Suprapubic skin (tissue), 4 donors: ENCODE measurements at regions not wholly inside any gene's neighbourhood (a gene's known extent, or its start where the extent isn't known, plus 50 kb on each side); places are given as distances from the start of the nearest gene placed in this dataset.
"Not testable (repeated sequence)": the region's sequence is repeated elsewhere in the genome, so short reads cannot be mapped to it uniquely, and the experiment has no call there.

ENCODE experiments used
- EP300 ChIP-seq: sonication (generic); formaldehyde crosslinking; IDR thresholded peaks from one replicate; pipeline ENCODE4 v1.6.1; 2017; ENCODE audit warnings: antibody characterized with exemption
- POLR2A ChIP-seq, 2 donors: fragments of 450-650 bp; IDR thresholded peaks; one replicate each; pipeline ENCODE4 v1.6.1; 2017; ENCODE audit warnings: antibody characterized with exemption in 2 of 2, mild to moderate bottlenecking in 2 of 2, moderate library complexity in 2 of 2
- POLR2AphosphoS5 ChIP-seq, 3 donors: sonication (generic); formaldehyde crosslinking; IDR thresholded peaks; one replicate each; pipeline ENCODE4 v1.6.1; 2017; ENCODE audit warnings: antibody characterized with exemption in 3 of 3
- TF ChIP-seq, protein P1 (sequence below), 2 donors: fragments of 200-600 bp in 1 of 2; fragments of 450-650 bp in 1 of 2; sonication (generic) in 1 of 2; IDR thresholded peaks; one replicate each; pipeline ENCODE4 v1.5.1; 2016 to 2019; ENCODE audit warnings: antibody characterized with exemption in 2 of 2, mild to moderate bottlenecking in 1 of 2, moderate library complexity in 1 of 2

DNA sequence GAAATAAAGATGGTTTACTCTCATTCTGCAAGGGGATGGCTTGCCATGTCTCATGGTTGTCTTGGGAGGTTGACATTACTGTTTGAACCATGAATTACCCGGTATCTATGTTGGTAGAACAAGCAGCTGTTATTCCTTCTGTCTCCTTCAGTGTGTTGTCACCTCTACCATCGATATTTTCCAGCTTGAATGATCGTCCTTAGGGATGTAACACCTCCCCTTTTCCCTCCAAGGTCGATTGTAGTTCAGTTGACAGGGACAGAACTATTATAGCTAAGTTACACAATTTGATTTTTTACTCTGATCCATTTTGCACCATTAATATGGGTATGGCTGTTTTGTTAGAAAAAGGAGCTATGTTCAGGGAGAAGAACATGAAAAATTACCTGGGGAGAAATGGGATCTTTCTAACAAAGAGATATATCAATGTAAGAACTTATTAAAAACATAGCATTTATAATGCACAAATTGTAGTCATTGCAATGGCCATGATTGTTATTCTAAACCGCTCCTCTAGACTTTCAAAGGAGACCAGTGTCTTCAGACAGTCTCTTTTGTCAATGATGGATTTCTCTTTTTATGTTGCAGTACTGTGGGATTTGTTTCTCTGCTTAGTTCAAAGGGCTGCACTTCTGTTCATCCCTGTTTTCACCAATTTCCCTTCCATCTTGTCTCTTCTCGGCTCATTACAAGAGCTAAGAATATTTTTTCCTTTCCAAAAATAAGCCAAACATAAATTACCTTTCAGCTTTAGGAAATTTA is 681.6 kb downstream of the PRIM2 start:
- TF ChIP-seq, protein P1, sequence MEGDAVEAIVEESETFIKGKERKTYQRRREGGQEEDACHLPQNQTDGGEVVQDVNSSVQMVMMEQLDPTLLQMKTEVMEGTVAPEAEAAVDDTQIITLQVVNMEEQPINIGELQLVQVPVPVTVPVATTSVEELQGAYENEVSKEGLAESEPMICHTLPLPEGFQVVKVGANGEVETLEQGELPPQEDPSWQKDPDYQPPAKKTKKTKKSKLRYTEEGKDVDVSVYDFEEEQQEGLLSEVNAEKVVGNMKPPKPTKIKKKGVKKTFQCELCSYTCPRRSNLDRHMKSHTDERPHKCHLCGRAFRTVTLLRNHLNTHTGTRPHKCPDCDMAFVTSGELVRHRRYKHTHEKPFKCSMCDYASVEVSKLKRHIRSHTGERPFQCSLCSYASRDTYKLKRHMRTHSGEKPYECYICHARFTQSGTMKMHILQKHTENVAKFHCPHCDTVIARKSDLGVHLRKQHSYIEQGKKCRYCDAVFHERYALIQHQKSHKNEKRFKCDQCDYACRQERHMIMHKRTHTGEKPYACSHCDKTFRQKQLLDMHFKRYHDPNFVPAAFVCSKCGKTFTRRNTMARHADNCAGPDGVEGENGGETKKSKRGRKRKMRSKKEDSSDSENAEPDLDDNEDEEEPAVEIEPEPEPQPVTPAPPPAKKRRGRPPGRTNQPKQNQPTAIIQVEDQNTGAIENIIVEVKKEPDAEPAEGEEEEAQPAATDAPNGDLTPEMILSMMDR (IDR thresholded peaks at IDR 0.05): not testable (repeated sequence)
- TF ChIP-seq POLR2A (IDR thresholded peaks at IDR 0.05); POLR2AphosphoS5 (IDR thresholded peaks at IDR 0.05); EP300: not testable (repeated sequence)
